Stimulated activated naive CD8-positive, alpha-beta T cell treated with anti-CD3 and anti-CD28 coated beads, Interleukin-15, Interleukin-2, amounts not matched to agents 100 U/mL and 50 U/mL, for 24 hours (primary cell): ENCODE measurements at regions not wholly inside any gene's neighbourhood (a gene's known extent, or its start where the extent isn't known, plus 50 kb on each side); places are given as distances from the start of the nearest gene placed in this dataset.
"Not testable (repeated sequence)": the region's sequence is repeated elsewhere in the genome, so short reads cannot be mapped to it uniquely, and the experiment has no call there.

Experiments used
- ATAC-seq: fragments of 150-1000 bp; cut with Tn5 transposase; one replicate; pipeline ENCODE4 v1.10.0; 2021
- DNase-seq: peaks from one replicate; pipeline ENCODE4 v3.0.0; 2021

DNA sequence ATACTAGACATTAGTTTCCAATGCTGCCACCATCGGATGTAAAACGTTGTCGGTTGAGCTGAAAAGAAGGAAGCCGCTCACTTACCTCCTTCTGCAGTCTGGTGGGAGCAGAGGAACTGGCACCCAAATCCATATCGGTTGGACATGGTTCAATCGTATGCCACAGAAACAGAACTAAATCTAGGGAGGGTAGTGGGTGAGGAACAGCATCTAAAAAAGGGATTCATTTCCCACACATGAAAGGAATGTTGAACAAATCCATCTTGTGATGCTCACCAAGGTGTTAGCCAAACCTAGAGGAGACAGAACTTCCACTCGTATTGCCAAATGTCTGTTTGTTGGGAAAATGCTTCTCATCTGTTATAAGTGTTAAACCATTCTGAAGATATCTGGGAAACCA, 532.7 kb downstream of the NLGN4X start:
- DNase-seq (no peak), ATAC-seq (no peak)

DNA sequence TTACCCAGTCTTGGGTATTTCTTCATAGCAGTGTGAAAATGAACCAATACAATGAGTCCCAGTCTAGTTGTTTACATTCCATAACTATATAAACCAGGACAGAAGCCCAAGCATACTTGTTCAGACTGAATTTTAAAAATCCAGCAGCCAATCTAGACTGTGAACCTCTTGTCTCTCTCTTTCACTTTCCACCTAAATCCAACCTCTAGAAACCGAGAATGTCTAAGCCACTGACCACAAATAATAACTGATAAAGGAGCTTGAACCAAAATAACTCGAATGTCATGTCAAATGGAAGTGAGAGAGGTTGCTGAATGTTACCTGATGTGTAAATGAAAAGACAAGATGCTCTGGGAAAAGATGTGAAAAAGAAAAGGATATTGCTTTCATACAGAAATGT, 544.7 kb downstream of the NLGN4X start:
- DNase-seq: no peak
- ATAC-seq: no peak

DNA sequence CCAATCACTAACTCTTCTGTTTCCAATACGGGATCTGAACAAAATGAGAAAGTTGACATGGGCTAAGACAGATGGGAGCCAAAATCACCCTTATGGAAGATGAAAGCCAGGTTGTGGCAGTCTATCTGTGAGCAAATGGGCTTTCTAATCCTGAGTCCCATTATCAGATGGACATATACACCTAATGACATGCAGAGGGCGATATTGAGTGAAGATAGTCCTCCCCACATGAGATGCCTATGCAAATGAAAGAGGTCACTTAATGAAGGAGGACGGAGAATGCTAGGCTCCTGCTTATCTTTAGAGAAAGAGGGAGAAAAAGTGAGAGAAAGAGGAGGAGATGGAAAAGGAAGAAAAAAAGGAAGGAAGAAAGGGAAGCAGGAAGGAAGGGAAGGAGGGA, 547.5 kb downstream of the NLGN4X start:
- ATAC-seq (no peak), DNase-seq (no peak)

DNA sequence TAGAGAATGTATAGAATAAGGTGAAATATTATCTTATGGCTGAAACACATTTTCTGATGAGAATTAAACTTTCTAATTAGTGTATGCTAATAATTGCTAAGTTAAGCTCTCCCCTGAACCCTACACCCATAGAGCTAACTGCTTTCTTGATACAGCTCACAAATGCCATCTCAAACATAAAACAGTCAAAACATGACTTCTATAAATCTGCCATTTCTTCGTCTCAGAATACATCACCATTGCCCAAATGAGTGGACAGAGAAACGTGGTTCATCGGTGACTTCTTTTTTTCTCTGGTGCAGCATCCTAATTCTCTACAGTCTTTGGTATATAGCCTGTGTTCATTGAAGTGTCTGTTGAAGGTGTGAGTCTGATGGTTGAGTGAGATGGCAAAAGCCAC, 554.6 kb downstream of the NLGN4X start:
- DNase-seq (no peak), ATAC-seq (no peak)

DNA sequence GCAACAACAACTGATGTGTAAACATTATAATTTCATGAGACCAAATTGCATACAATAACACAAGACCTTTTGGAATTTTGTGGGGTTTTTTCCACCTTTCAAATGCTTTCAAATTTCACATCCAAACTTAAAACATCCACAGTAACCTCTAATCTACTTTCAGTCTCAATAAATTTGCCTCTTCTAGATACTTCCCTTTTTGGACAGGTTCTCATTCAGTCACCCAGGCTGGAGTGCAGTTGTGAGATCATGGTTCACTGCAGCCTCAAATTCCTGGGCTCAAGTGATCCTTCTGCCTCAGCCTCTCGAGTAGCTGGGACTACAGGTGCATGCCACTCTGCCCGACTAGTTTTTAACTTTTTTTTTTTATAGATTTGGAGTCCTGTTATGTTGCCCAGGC, 556.6 kb downstream of the NLGN4X start:
- DNase-seq (no peak), ATAC-seq (no peak)

DNA sequence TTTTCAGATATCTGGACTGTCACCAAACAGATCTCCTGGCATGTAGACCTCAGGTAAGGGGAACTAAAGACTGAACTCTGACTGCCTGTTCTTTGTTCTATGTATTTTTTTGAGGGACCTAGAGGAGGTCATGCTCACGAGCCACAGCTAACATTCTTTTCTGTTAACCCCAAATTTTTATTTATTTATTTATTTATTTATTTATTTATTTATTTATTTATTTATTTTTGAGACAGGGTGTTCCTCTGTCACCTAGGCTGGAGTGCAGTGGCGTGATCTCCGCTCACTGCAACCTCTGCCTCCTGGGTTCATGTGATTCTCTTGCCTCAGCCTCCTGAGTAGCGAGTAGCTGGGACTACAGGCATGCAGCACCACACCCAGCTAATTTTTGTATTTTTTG, 562.0 kb downstream of the NLGN4X start:
- ATAC-seq, DNase-seq: not testable (repeated sequence)

DNA sequence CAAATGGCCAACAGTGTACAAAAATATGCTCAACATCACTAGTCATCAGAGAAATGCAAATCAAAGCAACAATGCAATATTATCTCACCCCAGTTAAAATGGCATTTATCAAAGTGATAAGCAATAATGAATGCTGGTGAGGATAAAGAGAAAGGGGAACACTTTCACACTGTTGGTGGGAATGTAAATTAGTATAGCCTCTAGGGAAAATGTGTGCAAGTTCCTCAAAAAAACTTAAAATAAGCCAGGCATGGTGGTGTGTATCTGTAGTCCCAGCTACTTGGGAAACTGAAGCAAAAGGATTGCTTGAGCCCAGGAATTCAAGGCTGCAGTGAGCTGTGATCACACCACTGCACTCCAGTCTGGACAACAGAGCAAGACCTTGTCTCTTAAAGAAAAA, 572.1 kb downstream of the NLGN4X start:
- ATAC-seq: no peak

DNA sequence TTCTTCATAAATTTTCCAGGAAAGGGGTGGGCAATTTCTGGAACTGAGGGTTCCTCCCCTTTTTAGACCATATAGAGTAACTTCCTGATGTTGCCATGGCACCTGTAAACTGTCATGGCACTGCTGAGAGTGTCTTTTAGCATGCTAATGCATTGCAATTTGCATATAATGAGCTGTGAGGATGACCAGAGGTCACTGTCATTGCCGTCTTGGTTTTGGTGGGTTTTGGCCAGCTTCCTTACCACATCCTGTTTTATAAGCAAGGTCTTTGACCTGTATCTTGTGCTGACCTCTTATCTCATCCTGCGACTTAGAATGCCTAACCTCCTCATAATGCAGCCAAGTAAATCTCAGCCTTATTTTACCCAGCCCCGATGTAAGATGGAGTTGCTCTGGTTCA, 577.8 kb downstream of the NLGN4X start:
- DNase-seq: no peak
- ATAC-seq: no peak

More for the DNA sequence above, 572.1 kb downstream of the NLGN4X start:
- no peak for DNase-seq

DNA sequence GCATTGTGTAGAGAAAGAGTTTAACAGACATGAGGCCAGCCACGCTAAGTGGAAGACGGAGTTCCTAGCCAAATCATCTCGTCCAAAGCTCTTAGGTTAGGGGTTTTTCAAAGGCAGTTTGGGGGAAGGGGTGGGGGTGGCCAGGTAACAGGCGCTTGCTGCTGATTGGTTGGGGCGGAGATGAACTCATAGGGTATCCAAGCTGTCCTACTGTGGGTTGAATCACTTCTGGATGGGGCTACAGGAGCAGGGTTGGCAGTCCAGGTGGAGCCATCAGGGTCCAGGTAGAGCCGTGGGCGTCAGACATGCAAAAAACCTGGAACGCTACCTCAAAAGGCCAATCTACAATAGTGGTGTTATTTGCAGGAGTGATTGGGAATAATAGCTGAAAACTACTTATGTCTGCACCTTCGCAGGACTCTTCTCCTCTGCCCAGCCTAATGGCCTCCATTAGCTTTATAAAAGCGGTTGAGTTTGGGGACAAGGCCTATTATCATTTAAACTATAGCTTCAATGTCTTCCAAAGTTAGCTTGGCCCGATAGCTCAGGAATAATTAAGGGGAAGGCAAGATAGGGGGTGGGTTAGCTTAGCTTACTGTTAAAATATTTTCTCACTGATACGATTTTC, 579.6 kb downstream of the NLGN4X start:
- DNase-seq (no peak), ATAC-seq (no peak)

DNA sequence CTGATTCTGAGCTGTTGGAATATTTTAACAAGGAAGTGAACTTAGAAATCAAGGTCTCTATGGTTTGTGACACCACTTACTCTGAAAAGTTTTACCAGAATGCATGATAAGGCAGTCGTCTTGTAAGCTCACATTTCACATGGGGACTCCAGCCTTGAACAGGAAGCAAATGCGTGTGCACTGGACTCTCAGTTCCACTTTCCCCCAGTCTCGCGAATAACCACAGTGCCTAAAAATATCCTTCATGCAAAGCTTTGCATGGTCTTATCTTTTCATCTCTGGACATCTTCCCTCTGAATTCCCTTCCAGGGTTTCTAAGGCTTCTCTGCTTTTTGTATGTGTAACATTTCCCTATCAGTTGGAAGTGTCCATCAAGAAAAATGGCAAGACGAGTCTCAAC, 581.8 kb downstream of the NLGN4X start:
- DNase-seq (no peak), ATAC-seq (no peak)

DNA sequence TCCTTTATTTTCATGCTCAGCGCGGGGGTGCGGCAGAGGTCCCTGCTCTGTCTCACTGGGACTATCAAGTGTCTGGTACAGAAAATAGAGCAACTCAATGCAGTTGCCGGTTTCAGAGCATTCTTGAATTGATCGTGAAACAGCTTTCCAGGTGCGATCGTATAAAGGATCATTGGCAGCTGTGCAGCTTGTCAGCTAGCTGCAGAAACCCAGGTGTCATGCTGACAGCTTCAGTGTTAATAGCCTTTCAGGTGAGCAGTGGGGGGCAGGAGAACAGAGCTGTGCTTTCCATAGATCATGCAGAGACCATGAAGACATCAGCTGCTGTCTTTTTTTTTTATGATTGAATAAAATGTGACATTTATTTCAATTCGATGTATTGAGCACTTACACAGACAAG, 583.9 kb downstream of the NLGN4X start:
- ATAC-seq (no peak), DNase-seq (no peak)

DNA sequence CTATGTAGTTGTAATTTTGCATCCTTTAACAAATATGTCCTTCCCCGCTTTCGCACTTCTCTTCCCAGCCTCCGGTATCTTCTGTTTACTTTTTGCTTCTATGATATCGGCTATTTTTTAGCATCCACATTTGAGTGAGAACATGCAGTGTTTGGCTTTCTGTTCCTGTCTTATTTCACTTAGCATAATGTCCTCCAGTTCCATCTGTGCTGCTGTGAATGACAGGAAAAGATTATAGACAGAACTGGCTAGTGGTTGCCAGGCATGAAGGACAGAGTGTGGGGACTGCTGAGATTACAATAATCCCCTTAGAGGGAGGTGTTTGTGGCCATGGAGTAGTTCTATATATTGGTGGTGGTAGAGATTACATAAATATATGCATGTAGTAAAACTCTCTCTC, 588.6 kb downstream of the NLGN4X start:
- ATAC-seq (no peak), DNase-seq (no peak)

DNA sequence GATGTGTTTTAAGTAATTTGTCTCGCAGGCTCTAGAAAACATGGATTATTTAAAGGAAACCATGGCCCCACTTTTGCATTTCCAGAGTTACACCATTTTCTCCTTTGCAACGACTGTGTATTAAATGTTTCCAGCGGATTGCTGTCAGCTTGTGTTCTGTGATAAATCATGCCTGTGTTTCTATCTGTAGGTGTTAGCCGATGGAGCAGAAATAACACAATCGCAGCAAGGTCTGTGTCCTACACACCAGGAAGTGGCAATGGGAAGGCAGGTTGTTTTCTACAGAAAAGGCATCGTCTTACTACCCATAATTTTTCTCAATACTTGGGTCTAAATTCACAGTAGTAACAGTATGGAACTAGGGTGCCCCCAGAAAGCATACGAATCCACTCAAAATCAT, 590.1 kb downstream of the NLGN4X start:
- no peak for DNase-seq
- ATAC-seq: no peak

DNA sequence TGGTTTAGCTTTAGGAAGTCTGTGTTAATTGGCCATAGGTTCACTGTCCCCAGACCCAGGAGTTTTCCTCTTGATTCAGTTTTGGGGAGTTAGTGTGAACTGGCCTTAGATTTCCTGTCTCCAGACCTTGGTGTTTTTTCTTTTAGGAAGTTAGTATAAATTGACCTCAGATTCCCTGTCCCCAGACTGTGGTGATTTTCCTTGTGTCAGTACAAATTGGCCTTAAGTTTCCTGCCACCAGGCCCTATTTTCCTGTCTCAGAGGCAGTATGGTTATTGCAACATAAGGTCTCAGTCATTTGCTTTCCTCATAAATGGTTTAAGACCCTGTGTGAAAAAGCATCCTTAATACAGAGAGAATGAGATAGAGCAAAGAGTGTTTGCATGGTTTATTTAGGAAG, 595.8 kb downstream of the NLGN4X start:
- ATAC-seq (no peak), DNase-seq (no peak)

DNA sequence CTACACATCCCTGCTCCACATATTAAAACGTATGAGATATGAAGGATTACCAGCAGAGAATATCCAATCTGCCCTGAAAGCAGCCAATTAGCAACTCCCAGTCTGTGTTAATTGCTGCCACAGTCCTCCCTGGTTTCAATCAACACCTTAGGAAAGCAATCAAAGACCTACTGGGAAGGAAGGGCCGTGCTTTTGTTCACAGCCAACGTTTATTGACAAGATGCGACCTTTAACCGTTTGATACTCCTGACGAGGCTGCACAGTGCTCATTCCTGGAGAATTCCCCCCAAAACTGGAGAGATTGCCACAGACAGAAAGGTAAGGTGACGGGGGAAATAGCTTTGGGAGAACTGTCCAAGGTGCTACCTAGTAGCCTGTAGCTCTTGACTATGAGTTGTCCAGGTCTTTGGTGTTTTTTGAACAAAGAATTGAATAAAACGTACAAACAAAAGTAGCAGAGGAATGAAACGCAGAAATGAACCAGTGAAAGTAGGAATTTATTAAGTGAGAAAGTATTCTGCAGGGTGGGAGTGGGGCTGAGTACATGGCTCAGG, 596.5 kb downstream of the NLGN4X start:
- ATAC-seq (no peak), DNase-seq (no peak)

DNA sequence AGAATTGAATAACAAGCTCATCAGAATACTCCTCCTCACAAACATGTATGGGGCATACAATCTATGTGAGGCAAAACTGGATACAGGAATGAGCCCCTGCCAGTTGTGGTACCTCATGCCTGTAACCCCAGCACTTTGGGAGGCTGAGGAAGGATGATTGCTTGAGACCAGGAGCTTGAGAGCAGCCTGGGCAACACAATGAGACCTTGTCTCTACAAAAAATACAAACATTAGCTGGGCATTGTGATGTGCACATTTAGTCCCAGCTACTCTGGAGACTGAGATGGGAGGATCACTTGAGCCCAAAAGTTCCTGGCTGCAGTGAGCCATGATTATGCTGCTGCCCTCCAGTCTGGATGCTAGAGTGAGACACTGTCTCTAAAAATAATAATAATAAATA, 611.0 kb downstream of the NLGN4X start:
- DNase-seq (no peak), ATAC-seq (no peak)

DNA sequence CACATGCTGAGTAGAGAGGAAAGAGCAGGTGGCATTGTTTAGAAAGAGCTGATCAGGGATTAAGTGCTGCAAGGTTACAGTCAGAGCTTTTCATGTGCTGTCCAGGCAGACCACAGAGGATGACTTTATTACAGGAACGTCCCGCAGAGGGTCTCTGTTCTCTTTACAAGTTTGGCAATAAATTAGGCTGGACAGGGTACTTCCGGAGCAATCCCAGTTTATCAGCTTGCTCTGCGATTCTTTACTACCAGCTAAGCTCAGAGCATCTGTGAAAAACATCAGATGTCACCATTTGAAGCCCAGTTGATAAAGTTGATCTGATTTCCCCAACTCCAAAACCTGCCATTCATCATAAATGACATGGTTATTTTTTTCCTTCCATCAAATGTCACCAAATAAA, 633.1 kb downstream of the NLGN4X start:
- DNase-seq: no peak

DNA sequence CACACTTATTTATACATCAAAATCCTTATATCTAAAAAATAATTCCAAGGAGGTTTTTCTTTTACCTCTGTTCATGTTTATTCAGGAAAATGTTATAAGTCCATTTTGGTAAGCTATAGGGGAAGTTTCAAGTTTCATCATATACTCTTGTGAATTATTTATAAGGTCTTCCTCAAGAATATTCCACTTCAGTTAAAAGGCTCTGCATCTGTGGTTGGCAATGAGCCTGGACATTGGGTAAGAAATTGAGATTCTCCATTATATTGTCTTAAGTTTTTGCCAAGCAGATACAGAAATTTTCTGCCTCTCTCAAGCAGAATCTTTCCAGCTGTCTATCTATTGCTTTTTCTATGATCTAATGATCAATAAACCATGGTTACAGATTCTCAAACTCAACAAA, 641.9 kb downstream of the NLGN4X start:
- ATAC-seq: no peak
- no peak for DNase-seq

More for the DNA sequence above, 633.1 kb downstream of the NLGN4X start:
- ATAC-seq: no peak

DNA sequence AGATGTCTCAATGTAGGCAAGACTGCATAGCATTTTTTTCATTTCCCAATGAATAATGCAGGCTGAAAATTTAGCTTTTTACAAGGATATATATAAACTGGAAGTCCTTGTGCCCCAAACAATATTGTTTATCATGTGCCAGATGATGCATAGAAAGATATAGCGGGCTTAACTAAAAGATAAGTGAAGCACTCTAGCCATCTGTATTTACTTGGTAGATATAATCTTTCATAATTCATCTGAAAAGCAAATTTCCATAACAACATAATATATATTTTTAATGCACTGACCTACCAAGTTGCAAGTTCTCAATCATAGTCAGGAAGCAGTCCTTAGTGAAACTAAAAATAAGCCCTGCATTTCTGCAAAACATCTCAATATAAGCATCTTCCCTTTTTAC, 653.3 kb downstream of the NLGN4X start:
- ATAC-seq (no peak), DNase-seq (no peak)

DNA sequence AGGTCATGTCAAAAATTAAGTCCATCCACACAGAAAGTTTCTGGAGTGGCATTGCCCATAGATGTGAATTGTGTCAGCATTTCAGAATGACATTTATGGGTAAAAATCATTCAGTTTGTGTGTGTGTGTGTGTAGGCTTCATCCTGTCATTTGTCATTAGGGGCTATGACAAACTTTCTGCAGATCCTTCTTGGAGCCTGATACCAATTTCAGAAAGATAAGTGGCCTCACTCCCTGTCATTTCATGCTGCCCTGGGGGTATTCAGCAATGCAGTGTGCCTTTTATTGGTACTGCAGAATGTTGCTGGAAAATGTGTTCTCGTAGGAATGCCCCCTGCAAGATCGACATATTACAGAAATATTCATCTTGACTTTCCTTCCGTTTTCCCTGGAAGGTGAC, 659.7 kb downstream of the NLGN4X start:
- ATAC-seq (no peak), DNase-seq (no peak)

DNA sequence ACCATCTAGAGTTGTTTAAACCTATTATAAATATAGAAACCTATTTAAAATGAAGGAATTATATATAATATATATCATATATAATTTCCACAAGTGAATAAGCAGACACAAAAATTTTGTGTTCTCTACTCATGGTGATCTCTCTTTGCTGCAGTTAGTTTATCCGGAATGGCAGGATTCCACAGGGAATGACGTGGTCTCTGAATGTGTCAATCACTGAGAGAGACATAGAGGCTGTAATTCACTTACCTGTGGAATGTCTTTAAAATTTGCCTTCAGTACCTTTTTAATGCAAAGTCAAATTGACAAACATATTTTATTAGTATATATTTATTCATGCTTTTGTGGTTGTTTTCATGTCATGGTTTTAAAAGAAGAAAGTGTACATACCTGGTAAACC, 669.3 kb downstream of the NLGN4X start:
- DNase-seq (no peak), ATAC-seq (no peak)

DNA sequence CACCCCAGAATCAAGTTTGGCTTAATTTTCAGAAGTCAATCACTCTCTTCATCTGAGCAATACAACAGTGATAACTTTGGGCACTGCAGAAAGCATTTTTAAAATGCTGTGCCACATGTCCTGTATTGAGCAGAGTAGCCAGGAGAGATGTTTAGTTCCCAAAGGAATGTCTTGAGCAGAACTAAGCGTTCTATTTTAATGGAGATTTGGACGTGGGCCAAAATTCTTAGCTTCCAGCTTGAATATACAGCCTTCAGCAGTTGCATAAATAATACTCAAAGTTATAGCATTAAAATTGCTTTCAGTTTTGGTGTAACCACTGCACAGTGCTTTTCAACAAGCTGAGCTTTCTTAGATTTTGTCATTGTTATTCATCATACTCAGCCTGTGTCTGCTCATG, 679.2 kb downstream of the NLGN4X start:
- ATAC-seq (no peak), DNase-seq (no peak)

DNA sequence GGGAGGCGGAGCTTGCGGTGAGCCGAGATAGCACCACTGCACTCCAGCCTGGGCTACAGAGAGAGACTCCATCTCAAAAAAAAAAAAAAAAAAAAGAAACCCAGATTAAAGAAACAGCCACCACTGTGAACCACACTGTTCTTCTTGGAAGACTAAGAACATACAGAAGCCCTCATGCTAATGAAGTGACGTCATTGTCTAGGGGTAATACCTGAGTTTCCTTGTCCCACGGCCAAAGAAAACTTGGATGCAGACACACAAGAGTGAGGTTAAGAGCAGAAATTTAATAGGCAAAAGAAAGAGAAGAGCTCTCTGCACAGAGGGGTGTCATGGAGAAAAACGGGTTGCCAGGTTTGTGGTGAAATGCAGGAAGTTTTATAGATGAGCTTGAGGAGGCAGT, 691.6 kb downstream of the NLGN4X start:
- DNase-seq (no peak), ATAC-seq (no peak)

DNA sequence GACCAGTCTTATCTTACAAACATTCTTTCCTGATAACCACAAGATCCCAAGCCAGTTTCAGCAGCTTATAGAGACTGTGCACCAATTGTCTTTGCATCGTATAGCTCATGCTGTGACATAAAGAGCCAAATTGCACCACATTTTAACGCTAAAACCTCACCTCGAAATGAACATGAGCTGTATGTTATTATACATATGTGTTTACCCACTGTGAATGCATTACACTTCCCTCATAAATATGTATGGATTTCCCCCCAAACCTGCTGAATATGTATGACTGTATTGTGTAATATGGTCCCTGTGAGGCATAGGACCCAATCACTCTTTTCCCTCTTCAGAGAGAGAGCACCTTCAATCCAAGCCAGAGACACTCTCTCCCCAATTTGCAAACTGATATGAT, 692.4 kb downstream of the NLGN4X start:
- DNase-seq: no peak
- no peak for ATAC-seq

DNA sequence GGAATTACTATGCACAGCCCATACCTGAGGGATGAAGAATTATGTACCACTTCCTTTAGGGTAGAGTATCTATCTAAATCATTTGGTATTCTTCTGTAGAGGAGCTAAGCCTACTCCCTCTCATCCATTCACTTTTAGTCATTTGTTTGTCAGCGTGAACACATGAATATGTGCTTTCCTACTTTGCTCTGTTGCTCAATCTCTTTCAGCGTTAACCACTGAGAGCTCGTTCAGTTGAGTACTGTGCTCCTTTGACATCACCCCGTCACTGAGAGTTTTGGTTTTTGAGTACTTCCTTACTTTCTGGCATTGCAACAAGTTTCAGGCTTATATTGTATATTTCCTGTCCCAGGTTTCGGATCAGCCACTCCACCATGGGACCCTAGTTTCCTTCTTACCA, 700.6 kb downstream of the NLGN4X start:
- DNase-seq: no peak
- ATAC-seq: no peak
